VCaP (cell line): ENCODE measurements at regions not wholly inside any gene's neighbourhood (a gene's known extent, or its start where the extent isn't known, plus 50 kb on each side); places are given as distances from the start of the nearest gene placed in this dataset.
"Not testable (repeated sequence)": the region's sequence is repeated elsewhere in the genome, so short reads cannot be mapped to it uniquely, and the experiment has no call there.

Experiments used
- H3K27ac ChIP-seq: fragments of 450-650 bp; 2 replicates; pipeline ENCODE4 v1.5.1; 2017
- TF ChIP-seq, protein P1 (sequence below): fragments of 450-650 bp; conservative IDR thresholded peaks from 2 replicates; pipeline ENCODE4 v1.5.1; 2017; ENCODE audit warnings: mild to moderate bottlenecking, moderate library complexity

GRCh38 chr1:238944028-238944427, 442.3 kb upstream of the CHRM3 start:
- TF ChIP-seq, protein P1, sequence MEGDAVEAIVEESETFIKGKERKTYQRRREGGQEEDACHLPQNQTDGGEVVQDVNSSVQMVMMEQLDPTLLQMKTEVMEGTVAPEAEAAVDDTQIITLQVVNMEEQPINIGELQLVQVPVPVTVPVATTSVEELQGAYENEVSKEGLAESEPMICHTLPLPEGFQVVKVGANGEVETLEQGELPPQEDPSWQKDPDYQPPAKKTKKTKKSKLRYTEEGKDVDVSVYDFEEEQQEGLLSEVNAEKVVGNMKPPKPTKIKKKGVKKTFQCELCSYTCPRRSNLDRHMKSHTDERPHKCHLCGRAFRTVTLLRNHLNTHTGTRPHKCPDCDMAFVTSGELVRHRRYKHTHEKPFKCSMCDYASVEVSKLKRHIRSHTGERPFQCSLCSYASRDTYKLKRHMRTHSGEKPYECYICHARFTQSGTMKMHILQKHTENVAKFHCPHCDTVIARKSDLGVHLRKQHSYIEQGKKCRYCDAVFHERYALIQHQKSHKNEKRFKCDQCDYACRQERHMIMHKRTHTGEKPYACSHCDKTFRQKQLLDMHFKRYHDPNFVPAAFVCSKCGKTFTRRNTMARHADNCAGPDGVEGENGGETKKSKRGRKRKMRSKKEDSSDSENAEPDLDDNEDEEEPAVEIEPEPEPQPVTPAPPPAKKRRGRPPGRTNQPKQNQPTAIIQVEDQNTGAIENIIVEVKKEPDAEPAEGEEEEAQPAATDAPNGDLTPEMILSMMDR = no peak
- H3K27ac ChIP-seq = no peak overlapping the region

- H3K27ac ChIP-seq = no peak overlapping the region
- TF ChIP-seq, protein P1 = no peak
These were observed 458.5 kb upstream of the CHRM3 start for GRCh38 chr1:238927899-238928298.

- TF ChIP-seq, protein P1 = no peak
- no peak overlapping the region for H3K27ac ChIP-seq
These were observed 469.5 kb upstream of the CHRM3 start for GRCh38 chr1:238916828-238917227.

- no peak overlapping the region for H3K27ac ChIP-seq
- TF ChIP-seq, protein P1 = no peak
These were observed 472.0 kb upstream of the CHRM3 start for GRCh38 chr1:238914346-238914745.

DNA sequence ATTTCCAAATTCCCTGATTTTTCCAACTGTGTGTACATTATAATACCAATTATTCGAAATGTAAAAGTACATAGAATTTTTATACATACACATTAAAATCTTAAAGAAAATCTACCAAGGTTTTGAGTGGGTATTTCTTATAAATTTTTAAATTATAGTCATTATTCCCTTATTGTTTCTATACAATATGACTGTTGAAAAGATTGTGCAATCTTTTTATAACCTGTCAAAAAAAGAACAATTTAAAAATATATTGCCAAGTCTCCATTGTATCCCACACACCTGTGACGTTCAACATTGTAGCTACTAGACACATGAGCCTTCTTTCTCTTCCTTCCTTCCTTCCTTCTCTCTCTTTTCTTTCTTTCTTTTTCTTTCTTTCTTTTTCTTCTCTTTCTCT, 473.2 kb upstream of the CHRM3 start:
- no peak overlapping the region for H3K27ac ChIP-seq
- TF ChIP-seq, protein P1 = no peak

DNA sequence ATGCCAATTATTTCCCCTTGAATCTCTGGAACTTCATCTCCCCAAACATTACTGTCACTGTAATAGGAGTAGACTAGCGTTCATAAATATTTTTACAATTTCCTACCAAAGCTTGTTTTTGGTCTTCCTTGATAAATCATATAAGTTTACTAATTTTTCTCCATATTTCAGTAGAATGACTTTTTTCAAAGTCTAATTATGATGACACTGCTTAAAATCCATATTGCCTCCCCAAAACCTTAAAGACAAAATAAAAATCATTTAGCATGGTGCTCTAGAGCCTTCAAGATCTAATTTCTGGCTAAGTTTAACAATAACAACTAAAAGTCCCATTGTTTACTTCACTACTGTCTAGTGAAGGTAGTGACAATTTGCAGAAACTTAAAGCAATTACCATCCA, 474.2 kb upstream of the CHRM3 start:
- TF ChIP-seq, protein P1 = no peak
- H3K27ac ChIP-seq = no peak overlapping the region

- not testable (repeated sequence) for H3K27ac ChIP-seq
These were observed 483.6 kb upstream of the CHRM3 start for GRCh38 chr1:238902752-238903151.

GRCh38 chr1:238900334-238900865, 486.0 kb upstream of the CHRM3 start:
- H3K27ac ChIP-seq = no peak overlapping the region
- TF ChIP-seq, protein P1 = no peak
